CD14-positive monocyte (primary cell): ENCODE measurements at regions not wholly inside any gene's neighbourhood (a gene's known extent, or its start where the extent isn't known, plus 50 kb on each side); places are given as distances from the start of the nearest gene placed in this dataset.

Experiments
- DNase-seq, 3 donors: peaks; one replicate each; pipeline ENCODE4 v3.0.0-alpha.2; 2011 to 2022
- H2AFZ ChIP-seq: 2 replicates; pipeline ENCODE4 v1.6.0; 2012; ENCODE audit warnings: mild to moderate bottlenecking, low read depth, low read length, inconsistent platforms; ENCODE audit not compliant: insufficient read depth, poor library complexity, severe bottlenecking
- H3K27ac ChIP-seq, 2 donors: 1 replicate in 1 of 2; 2 replicates in 1 of 2; pipeline ENCODE4 v1.5.1; 2012 to 2013; ENCODE audit warnings: low read length in 2 of 2, control low read depth in 1 of 2, inconsistent platforms in 1 of 2, low read depth in 1 of 2, mild to moderate bottlenecking in 1 of 2
- H3K27me3 ChIP-seq, 2 donors: one replicate each; pipeline versions ENCODE4 v1.6.0 to v1.6.1; 2011 to 2013; ENCODE audit warnings: low read length in 2 of 2; ENCODE audit not compliant: control insufficient read depth in 2 of 2, insufficient read depth in 2 of 2
- H3K36me3 ChIP-seq, 2 donors: replicated peaks in 1 of 2; 1 replicate in 1 of 2; 2 replicates in 1 of 2; pipeline versions ENCODE4 v1.5.1 to v1.6.1; 2012 to 2013; ENCODE audit warnings: low read length in 2 of 2, control low read depth in 1 of 2, inconsistent platforms in 1 of 2, mild to moderate bottlenecking in 1 of 2; ENCODE audit not compliant: insufficient read depth in 2 of 2, control insufficient read depth in 1 of 2
- H3K4me1 ChIP-seq, 2 donors: 1 replicate in 1 of 2; 2 replicates in 1 of 2; pipeline versions ENCODE4 v1.5.1 to v1.6.1; 2012 to 2013; ENCODE audit warnings: low read length in 2 of 2, control low read depth in 1 of 2, inconsistent platforms in 1 of 2, mild to moderate bottlenecking in 1 of 2, moderate library complexity in 1 of 2; ENCODE audit not compliant: insufficient read depth in 2 of 2, control insufficient read depth in 1 of 2
- H3K4me2 ChIP-seq: replicated peaks from 2 replicates; pipeline ENCODE3; 2012; ENCODE audit warnings: low read length, moderate library complexity, mild to moderate bottlenecking; ENCODE audit not compliant: poor library complexity, severe bottlenecking; ENCODE audit errors: extremely low read depth
- H3K4me3 ChIP-seq, 3 experiments: fragments of 200-600 bp in 1 of 3; sonication (generic) in 1 of 3; replicated peaks in 1 of 3; 1 replicate in 2 of 3; 2 replicates in 1 of 3; pipeline ENCODE4 v1.5.1; 2011 to 2013; ENCODE audit warnings: low read length in 3 of 3, mild to moderate bottlenecking in 3 of 3, control low read depth in 2 of 3, low read depth in 2 of 3, inconsistent platforms in 1 of 3, moderate library complexity in 1 of 3
- H3K79me2 ChIP-seq: 2 replicates; pipeline ENCODE4 v1.6.0; 2012; ENCODE audit warnings: mild to moderate bottlenecking, control low read depth, inconsistent platforms, low read length, moderate library complexity; ENCODE audit not compliant: insufficient read depth
- H3K9ac ChIP-seq: 2 replicates; pipeline ENCODE4 v1.6.0; 2017; ENCODE audit warnings: low read length, mild to moderate bottlenecking; ENCODE audit not compliant: insufficient read depth, poor library complexity, severe bottlenecking
- H3K9me3 ChIP-seq, 2 donors: replicated peaks in 1 of 2; 1 replicate in 1 of 2; 2 replicates in 1 of 2; pipeline versions ENCODE4 v1.5.1 to v1.6.1; 2012 to 2013; ENCODE audit warnings: low read length in 2 of 2, control low read depth in 1 of 2; ENCODE audit not compliant: control insufficient read depth in 1 of 2, insufficient read depth in 1 of 2
- H4K20me1 ChIP-seq: 2 replicates; pipeline ENCODE4 v1.6.0; 2012; ENCODE audit warnings: mild to moderate bottlenecking, low read length, control low read depth, moderate library complexity; ENCODE audit not compliant: insufficient read depth
- H3K27ac Mint-ChIP-seq, 7 donors: one replicate each; pipeline ENCODE4 v1.8.0; 2020; ENCODE audit warnings: mild to moderate bottlenecking in 7 of 7, mixed read lengths in 7 of 7, moderate library complexity in 6 of 7, inconsistent platforms in 2 of 7
- H3K27me3 Mint-ChIP-seq, 3 donors: one replicate each; pipeline ENCODE4 v1.8.0; 2021 to 2022; ENCODE audit warnings: low read depth in 3 of 3, mild to moderate bottlenecking in 3 of 3, mixed read lengths in 3 of 3, moderate library complexity in 3 of 3, inconsistent platforms in 1 of 3
- H3K36me3 Mint-ChIP-seq, 2 donors: one replicate each; pipeline ENCODE4 v1.8.0; 2020; ENCODE audit warnings: mixed read lengths in 2 of 2, inconsistent platforms in 1 of 2, mild to moderate bottlenecking in 1 of 2
- H3K4me1 Mint-ChIP-seq: one replicate; pipeline ENCODE4 v1.8.0; 2020; ENCODE audit warnings: mild to moderate bottlenecking, mixed read lengths
- H3K4me3 Mint-ChIP-seq, 2 donors: one replicate each; pipeline ENCODE4 v1.8.0; 2020; ENCODE audit warnings: mild to moderate bottlenecking in 2 of 2, mixed read lengths in 2 of 2, moderate library complexity in 1 of 2
- H3K9me3 Mint-ChIP-seq, 7 donors: one replicate each; pipeline ENCODE4 v1.8.0; 2020 to 2022; ENCODE audit warnings: mixed read lengths in 7 of 7, mild to moderate bottlenecking in 6 of 7, moderate library complexity in 6 of 7, inconsistent platforms in 2 of 7
- WGBS: methylation state at CpG from one replicate; pipeline ENCODE4 v1.1.5; 2013; ENCODE audit warnings: missing lambda C conversion rate; ENCODE audit not compliant: insufficient coverage; 5-methylcytosine and 5-hydroxymethylcytosine counted together
- intact Hi-C, 2 donors: fragments of 100-400 bp; cut with micrococcal nuclease; formaldehyde crosslinking; loops; one replicate each; pipeline versions ENCODE4 v1.15.0 to v1.15.1; 2023
- TF ChIP-seq, protein P1 (sequence below): fragments of 200-600 bp; IDR thresholded peaks from one replicate; pipeline ENCODE4 v1.8.0; 2022; ENCODE audit warnings: antibody characterized with exemption, mild to moderate bottlenecking

DNA sequence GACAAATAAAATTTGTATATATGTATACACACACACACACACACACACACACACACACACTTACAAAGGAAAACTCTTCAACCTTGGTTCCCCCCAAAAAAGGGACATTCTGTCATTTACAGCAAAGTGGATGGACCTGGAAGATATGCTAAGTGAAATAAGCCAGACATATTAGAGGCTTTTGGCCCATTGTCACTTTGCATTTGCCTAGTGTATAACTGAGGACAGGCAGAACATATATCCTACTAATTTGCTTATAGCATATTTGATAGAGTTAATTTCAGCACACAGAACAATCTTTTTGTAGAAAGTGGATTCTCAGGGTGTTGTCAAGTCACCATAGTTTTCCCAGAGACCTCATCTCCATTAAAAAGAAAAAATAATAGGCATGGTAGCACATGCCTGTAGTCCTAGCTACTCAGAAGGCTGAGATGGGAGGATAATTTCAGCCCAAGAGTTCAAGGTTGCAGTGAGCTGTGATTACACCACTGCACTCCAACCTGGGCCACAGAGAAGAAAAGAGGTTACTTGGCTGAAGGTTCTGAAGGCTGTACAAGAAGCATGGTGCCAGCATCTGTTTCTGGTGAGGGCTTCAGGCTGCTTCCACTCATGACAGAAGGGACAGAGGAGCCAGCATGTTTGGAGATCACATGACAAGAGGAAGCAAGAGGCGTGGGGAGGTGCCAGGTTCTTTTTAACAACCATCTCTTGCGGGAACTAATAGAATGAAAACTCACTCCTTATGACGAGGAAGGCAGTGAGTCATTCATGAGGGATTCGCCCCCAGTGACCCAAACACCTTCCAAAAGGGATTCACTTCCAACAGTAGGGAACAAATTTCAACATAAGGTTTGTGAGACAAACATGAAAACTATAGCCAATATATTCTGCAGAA, 135.6 kb downstream of the TMEM168 start:
- H3K4me1 Mint-ChIP-seq = no peaks in the 10 kb centered on the region
- Histone ChIP-seq H3K4me1 (no peaks in the 10 kb centered on the region), H3K9ac (no peak overlapping the region), H3K9me3 (no peaks in the 10 kb centered on the region), H4K20me1 (no peaks in the 10 kb centered on the region), H3K27ac (no peak overlapping the region), H3K4me3 (no peak overlapping the region), H3K4me2 (no peak overlapping the region), H3K79me2 (no peaks in the 10 kb centered on the region), H3K36me3 (no peaks in the 10 kb centered on the region), H3K27me3 (no peaks in the 10 kb centered on the region), H2AFZ (no peak overlapping the region)
- no CpG with 5 or more reads among the region's 4 CpGs for WGBS
- H3K36me3 Mint-ChIP-seq = no peaks in the 10 kb centered on the region
- peak overlapping the region in 1 of 7 donors; percentile 11 for H3K27ac Mint-ChIP-seq
- intact Hi-C loops = no loop called here
- no peak for DNase-seq
- H3K27me3 Mint-ChIP-seq = peaks cover 0 to 1% (median 0%) of the 10 kb centered on the region in 3 donors
- peaks cover 0 to 12% (median 4%) of the 10 kb centered on the region in 7 donors for H3K9me3 Mint-ChIP-seq
- TF ChIP-seq, protein P1, sequence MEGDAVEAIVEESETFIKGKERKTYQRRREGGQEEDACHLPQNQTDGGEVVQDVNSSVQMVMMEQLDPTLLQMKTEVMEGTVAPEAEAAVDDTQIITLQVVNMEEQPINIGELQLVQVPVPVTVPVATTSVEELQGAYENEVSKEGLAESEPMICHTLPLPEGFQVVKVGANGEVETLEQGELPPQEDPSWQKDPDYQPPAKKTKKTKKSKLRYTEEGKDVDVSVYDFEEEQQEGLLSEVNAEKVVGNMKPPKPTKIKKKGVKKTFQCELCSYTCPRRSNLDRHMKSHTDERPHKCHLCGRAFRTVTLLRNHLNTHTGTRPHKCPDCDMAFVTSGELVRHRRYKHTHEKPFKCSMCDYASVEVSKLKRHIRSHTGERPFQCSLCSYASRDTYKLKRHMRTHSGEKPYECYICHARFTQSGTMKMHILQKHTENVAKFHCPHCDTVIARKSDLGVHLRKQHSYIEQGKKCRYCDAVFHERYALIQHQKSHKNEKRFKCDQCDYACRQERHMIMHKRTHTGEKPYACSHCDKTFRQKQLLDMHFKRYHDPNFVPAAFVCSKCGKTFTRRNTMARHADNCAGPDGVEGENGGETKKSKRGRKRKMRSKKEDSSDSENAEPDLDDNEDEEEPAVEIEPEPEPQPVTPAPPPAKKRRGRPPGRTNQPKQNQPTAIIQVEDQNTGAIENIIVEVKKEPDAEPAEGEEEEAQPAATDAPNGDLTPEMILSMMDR = no peak
- H3K4me3 Mint-ChIP-seq = no peak overlapping the region

DNA sequence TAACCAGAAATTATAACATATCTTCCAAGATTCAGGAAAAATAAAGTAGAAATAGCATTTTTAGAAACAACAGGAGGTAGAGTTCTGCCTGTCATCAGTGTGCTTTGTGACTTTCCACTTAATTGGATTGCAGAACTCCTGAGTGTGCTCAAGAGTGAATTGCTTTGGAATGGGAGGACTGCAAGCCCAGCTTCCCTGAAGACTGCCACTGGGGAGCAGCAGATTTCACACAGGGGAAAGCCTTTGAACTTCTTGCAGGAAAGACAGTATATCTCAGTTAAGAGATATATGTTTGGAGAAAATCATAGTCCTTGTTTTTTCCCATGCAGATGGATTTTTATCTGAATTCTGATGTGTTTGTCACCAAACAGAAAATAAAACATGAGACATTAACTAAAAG, 124.5 kb downstream of the TMEM168 start:
- Histone ChIP-seq H3K27ac (no peak overlapping the region), H3K36me3 (no peaks in the 10 kb centered on the region), H2AFZ (no peak overlapping the region), H3K79me2 (no peaks in the 10 kb centered on the region), H3K4me2 (no peak overlapping the region), H3K9ac (no peak overlapping the region), H3K9me3 (peaks cover 0 to 12% of the 10 kb centered on the region in 2 donors), H4K20me1 (no peaks in the 10 kb centered on the region), H3K27me3 (no peaks in the 10 kb centered on the region), H3K4me1 (no peaks in the 10 kb centered on the region), H3K4me3 (no peak overlapping the region)
- H3K9me3 Mint-ChIP-seq = peaks cover 7 to 17% (median 11%) of the 10 kb centered on the region in 7 donors
- no peaks in the 10 kb centered on the region for H3K4me1 Mint-ChIP-seq
- DNase-seq = no peak
- TF ChIP-seq, protein P1 = no peak
- H3K27me3 Mint-ChIP-seq = no peaks in the 10 kb centered on the region
- H3K36me3 Mint-ChIP-seq = no peaks in the 10 kb centered on the region
- no peak overlapping the region for H3K27ac Mint-ChIP-seq
- intact Hi-C loops = no loop called here
- H3K4me3 Mint-ChIP-seq = no peak overlapping the region
